ENCODE measurements at regions not wholly inside any gene's neighbourhood (a gene's known extent, or its start where the extent isn't known, plus 50 kb on each side); places are given as distances from the start of the nearest gene placed in this dataset.

DNA sequence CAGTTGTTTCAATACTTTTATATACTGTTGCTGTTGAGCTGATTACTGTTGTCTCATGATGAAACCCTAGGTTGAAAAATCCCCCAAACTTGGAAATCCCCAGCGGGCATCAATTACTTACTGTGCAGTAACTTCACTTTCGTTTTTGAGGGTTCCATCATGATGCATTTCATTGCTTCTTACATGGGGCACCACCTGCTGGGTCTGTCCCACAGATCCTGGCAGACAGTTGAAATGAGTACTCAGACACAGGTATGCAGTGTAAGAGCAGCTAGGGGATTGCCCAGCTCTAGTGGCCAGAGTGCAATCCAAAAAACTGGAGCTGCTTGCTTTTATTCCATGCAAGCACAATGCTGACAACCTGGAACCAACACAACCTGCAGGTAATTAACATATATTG, 132.5 kb upstream of the ZNF91 start:
- TF ChIP-seq ZNF274 (IDR thresholded peaks at IDR 0.05; ENCODE audit: low read depth, low read length) (no peak), YY1 (IDR thresholded peaks at IDR 0.05; ENCODE audit: insufficient read depth, insufficient read length) (no peak)
